OCI-LY3 (cell line): ENCODE measurements at regions not wholly inside any gene's neighbourhood (a gene's known extent, or its start where the extent isn't known, plus 50 kb on each side); places are given as distances from the start of the nearest gene placed in this dataset.

Experiments
- CTCF ChIP-seq: fragments of 200-600, 300-600 bp; sonication (generic); IDR thresholded peaks from 2 replicates; pipeline ENCODE4 v1.5.1; 2014; ENCODE audit warnings: antibody characterized with exemption, low read length, low read depth
- EZH2phosphoT487 ChIP-seq: fragments of 200-600 bp; shearing (Covaris generic); IDR thresholded peaks from 2 replicates; pipeline ENCODE4 v1.6.1; 2018; ENCODE audit warnings: antibody characterized with exemption, mixed run types, low read depth

- TF ChIP-seq CTCF (no peak), EZH2phosphoT487 (no peak)
Observed at GRCh38 chr4:182155806-182156205, 87.4 kb upstream of the TENM3 start.
